Lower leg skin (tissue), 4 donors: ENCODE measurements at regions not wholly inside any gene's neighbourhood (a gene's known extent, or its start where the extent isn't known, plus 50 kb on each side); places are given as distances from the start of the nearest gene placed in this dataset.

Experiments used
- DNase-seq, 2 donors: peaks; one replicate each; pipeline ENCODE4 v3.0.0-alpha.2; 2019; ENCODE audit warnings: low spot score in 2 of 2
- H3K4me3 ChIP-seq: fragments of 200-600 bp; sonication (generic); 2 replicates; pipeline ENCODE4 v1.5.1; 2017; ENCODE audit warnings: mild to moderate bottlenecking, low read depth; ENCODE audit not compliant: poor library complexity, severe bottlenecking
- POLR2A ChIP-seq, 2 donors: fragments of 450-650 bp; IDR thresholded peaks; one replicate each; pipeline ENCODE4 v1.6.1; 2016 to 2017; ENCODE audit warnings: antibody characterized with exemption in 2 of 2, mild to moderate bottlenecking in 1 of 2, moderate library complexity in 1 of 2
- WGBS, 2 donors: methylation state at CpG; one replicate each; pipeline ENCODE4 v1.1.5; 2018; 5-methylcytosine and 5-hydroxymethylcytosine counted together
- intact Hi-C: fragments of 100-400 bp; cut with DNase I; formaldehyde crosslinking; loops from one replicate; pipeline ENCODE4 v1.15.0; 2023; ENCODE audit warnings: low total_unique reads
- TF ChIP-seq, protein P1 (sequence below), 3 donors: fragments of 450-650 bp; IDR thresholded peaks; one replicate each; pipeline ENCODE4 v1.5.1; 2016; ENCODE audit warnings: antibody characterized with exemption in 3 of 3, mild to moderate bottlenecking in 3 of 3, moderate library complexity in 2 of 3

GRCh38 chr3:18249126-18249525, 176.0 kb downstream of the SATB1 start:
- intact Hi-C loops: no loop called here
- 86 to 90% methylated on average over 3 of the region's 3 CpGs for WGBS, 2 donors

DNA sequence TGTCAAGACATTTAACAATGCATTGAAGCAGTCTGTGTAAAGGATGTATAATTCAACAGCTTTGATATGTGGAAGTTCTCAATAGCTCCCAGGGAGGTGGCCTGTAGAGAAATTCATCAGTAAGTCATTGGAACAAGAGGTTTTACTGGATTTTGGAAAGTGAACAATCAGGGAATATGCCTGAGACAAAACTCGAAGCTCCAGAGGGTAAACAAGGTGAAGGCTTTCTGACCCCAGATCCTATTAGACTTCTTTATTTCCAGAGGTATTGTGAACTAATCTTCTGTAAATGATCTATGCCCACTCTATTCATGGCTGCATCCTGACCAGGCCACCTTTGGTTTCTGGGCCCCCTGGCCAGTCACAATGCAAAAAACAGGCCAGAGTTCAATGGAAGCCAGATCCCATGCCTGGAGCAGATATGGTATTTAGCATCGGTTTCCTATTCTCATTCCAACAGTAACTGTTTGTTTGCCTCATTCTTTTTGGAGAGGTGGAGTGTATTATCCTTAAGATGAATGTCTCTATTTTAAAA, 177.3 kb downstream of the SATB1 start:
- WGBS, 2 donors: 45 to 46% methylated on average over 2 of the region's 2 CpGs
- intact Hi-C loops: no loop called here
- DNase-seq: no peak
- H3K4me3 ChIP-seq: no peak overlapping the region
- TF ChIP-seq, protein P1, sequence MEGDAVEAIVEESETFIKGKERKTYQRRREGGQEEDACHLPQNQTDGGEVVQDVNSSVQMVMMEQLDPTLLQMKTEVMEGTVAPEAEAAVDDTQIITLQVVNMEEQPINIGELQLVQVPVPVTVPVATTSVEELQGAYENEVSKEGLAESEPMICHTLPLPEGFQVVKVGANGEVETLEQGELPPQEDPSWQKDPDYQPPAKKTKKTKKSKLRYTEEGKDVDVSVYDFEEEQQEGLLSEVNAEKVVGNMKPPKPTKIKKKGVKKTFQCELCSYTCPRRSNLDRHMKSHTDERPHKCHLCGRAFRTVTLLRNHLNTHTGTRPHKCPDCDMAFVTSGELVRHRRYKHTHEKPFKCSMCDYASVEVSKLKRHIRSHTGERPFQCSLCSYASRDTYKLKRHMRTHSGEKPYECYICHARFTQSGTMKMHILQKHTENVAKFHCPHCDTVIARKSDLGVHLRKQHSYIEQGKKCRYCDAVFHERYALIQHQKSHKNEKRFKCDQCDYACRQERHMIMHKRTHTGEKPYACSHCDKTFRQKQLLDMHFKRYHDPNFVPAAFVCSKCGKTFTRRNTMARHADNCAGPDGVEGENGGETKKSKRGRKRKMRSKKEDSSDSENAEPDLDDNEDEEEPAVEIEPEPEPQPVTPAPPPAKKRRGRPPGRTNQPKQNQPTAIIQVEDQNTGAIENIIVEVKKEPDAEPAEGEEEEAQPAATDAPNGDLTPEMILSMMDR (IDR thresholded peaks at IDR 0.05): no peak
- no peak for TF ChIP-seq POLR2A (IDR thresholded peaks at IDR 0.05)

More at GRCh38 chr3:18249126-18249525, 176.0 kb downstream of the SATB1 start:
- TF ChIP-seq, protein P1 (IDR thresholded peaks at IDR 0.05): no peak
- no peak for TF ChIP-seq POLR2A (IDR thresholded peaks at IDR 0.05)
- H3K4me3 ChIP-seq: no peak overlapping the region
- DNase-seq: no peak

- DNase-seq: no peak
Measured at GRCh38 chr3:18247139-18247695, 177.9 kb downstream of the SATB1 start.

GRCh38 chr3:18246336-18247060, 178.6 kb downstream of the SATB1 start:
- no peak for DNase-seq
- no peak overlapping the region for H3K4me3 ChIP-seq
- 39 to 42% methylated on average over 7 of the region's 7 CpGs for WGBS, 2 donors
- intact Hi-C loops: no loop called here
- TF ChIP-seq, protein P1 (IDR thresholded peaks at IDR 0.05): no peak
- TF ChIP-seq POLR2A (IDR thresholded peaks at IDR 0.05): no peak

More at GRCh38 chr3:18247139-18247695, 177.9 kb downstream of the SATB1 start:
- no peak overlapping the region for H3K4me3 ChIP-seq
- intact Hi-C loops: no loop called here
- TF ChIP-seq, protein P1 (IDR thresholded peaks at IDR 0.05): no peak
- TF ChIP-seq POLR2A (IDR thresholded peaks at IDR 0.05): no peak

GRCh38 chr3:18245721-18246120, 179.4 kb downstream of the SATB1 start:
- no peak for DNase-seq
- H3K4me3 ChIP-seq: no peak overlapping the region
- 79 to 83% methylated on average over 4 of the region's 4 CpGs for WGBS, 2 donors
- intact Hi-C loops: no loop called here
- no peak for TF ChIP-seq POLR2A (IDR thresholded peaks at IDR 0.05)
- TF ChIP-seq, protein P1 (IDR thresholded peaks at IDR 0.05): no peak
